ENCODE measurements at regions not wholly inside any gene's neighbourhood (a gene's known extent, or its start where the extent isn't known, plus 50 kb on each side); places are given as distances from the start of the nearest gene placed in this dataset.
A peak's percentile ranks its signal among the peaks of the same experiment; 100 is the strongest.
"Not testable (repeated sequence)": the region's sequence is repeated elsewhere in the genome, so short reads cannot be mapped to it uniquely, and the experiment has no call there.

DNA sequence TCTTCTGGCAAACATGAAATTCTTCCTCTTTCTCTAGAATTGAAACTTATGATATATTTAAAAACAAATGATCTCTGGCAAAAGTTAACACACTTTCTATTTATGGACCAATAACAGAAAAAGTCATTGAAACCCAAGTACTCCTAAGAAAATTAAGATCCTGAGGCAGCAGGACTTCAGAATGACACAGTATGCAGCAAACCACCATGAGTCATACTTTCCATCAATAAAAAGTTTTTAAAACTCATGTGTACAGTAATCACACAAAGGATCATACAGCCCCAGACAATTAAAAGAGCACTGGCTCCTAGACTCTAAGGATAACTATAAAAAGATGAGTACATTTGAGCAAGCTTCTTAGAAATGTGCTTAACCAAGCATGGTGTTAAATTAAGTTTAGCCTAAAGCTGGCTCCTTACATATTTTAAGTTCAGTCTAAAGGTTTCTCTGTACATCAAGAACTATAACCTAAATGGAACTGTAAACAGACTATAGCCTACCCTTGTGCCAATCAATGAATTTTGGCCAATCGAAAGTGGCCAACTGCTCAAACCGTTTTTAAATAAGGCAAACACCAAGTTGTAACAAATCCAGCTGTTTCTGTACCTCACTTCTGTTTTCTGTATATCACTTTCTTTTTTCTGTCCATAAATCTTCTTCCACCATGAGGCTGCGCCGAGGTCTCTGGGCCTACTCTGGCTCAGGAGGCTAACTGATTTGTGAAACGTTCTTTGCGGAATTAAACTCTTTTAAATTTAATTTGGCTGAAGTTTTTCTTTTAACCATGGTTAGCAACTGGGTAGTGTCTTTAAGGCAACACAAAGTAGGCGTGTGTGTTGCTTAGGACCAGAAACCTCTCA lies 232.1 kb upstream of the PIK3R1 start:
- no peaks in the 10 kb centered on the region for H3K36me3 Mint-ChIP-seq (ENCODE audit: low read depth)
- peak overlapping the region in 2 of 3 experiments; percentile 8 for H3K27ac Mint-ChIP-seq
- H3K27me3 Mint-ChIP-seq (ENCODE audit: low read depth), result peaks cover 3% of the 10 kb centered on the region
- H3K9me3 Mint-ChIP-seq, result no peaks in the 10 kb centered on the region
- peaks cover 7% of the 10 kb centered on the region for H3K4me1 Mint-ChIP-seq
- TF ChIP-seq, protein P1, sequence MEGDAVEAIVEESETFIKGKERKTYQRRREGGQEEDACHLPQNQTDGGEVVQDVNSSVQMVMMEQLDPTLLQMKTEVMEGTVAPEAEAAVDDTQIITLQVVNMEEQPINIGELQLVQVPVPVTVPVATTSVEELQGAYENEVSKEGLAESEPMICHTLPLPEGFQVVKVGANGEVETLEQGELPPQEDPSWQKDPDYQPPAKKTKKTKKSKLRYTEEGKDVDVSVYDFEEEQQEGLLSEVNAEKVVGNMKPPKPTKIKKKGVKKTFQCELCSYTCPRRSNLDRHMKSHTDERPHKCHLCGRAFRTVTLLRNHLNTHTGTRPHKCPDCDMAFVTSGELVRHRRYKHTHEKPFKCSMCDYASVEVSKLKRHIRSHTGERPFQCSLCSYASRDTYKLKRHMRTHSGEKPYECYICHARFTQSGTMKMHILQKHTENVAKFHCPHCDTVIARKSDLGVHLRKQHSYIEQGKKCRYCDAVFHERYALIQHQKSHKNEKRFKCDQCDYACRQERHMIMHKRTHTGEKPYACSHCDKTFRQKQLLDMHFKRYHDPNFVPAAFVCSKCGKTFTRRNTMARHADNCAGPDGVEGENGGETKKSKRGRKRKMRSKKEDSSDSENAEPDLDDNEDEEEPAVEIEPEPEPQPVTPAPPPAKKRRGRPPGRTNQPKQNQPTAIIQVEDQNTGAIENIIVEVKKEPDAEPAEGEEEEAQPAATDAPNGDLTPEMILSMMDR (IDR thresholded peaks at IDR 0.05; ENCODE audit: unreplicated experiment in 3 of 3), result no peak
- no peak overlapping the region for H3K4me3 Mint-ChIP-seq

DNA sequence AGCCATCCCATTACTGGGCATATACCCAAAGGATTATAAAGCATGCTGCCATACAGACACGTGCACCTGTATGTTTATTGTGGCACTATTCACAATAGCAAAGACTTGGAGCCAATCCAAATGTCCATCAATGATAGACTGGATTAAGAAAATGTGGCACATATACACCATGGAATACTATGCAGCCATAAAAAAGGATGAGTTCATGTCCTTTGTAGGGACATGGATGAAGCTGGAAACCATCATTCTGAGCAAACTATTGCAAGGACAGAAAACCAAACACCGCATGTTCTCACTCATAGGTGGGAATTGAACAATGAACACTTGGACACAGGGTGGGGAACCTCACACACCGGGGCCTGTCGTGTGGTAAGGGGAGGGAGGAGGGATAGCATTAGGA lies 233.4 kb upstream of the PIK3R1 start:
- not testable (repeated sequence) for H3K27me3 Mint-ChIP-seq (ENCODE audit: low read depth); H3K4me3 Mint-ChIP-seq
- peaks cover 14% of the 10 kb centered on the region for H3K4me1 Mint-ChIP-seq

DNA sequence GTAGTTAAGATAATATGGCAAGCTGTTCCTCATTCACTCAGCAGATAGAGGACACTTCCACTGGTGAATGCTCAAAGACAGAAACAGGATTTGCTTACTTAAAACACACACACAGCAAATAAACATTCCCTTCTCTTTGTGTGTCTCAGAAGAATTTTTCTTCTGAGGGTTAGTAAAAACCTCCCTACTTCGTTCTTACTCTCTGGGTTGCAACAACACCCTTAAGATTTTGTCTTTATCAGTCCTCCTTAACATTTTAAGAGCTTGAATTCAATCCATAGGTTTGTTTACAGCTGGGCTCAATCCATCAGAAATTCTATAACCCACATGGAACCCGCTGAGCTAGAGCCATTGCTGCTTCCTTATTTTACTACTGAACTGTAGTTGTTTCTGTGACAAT lies 237.4 kb upstream of the PIK3R1 start:
- Mint-ChIP-seq H3K27me3 (ENCODE audit: low read depth) (no peaks in the 10 kb centered on the region), H3K4me3 (no peak overlapping the region), H3K4me1 (peaks cover 11% of the 10 kb centered on the region), H3K36me3 (ENCODE audit: low read depth) (no peaks in the 10 kb centered on the region), H3K9me3 (no peaks in the 10 kb centered on the region), H3K27ac (no peak overlapping the region)
- TF ChIP-seq, protein P1 (IDR thresholded peaks at IDR 0.05; ENCODE audit: unreplicated experiment in 3 of 3), result no peak

More for the DNA sequence above, 233.4 kb upstream of the PIK3R1 start:
- H3K27ac Mint-ChIP-seq; H3K36me3 Mint-ChIP-seq (ENCODE audit: low read depth); H3K9me3 Mint-ChIP-seq: not testable (repeated sequence)

DNA sequence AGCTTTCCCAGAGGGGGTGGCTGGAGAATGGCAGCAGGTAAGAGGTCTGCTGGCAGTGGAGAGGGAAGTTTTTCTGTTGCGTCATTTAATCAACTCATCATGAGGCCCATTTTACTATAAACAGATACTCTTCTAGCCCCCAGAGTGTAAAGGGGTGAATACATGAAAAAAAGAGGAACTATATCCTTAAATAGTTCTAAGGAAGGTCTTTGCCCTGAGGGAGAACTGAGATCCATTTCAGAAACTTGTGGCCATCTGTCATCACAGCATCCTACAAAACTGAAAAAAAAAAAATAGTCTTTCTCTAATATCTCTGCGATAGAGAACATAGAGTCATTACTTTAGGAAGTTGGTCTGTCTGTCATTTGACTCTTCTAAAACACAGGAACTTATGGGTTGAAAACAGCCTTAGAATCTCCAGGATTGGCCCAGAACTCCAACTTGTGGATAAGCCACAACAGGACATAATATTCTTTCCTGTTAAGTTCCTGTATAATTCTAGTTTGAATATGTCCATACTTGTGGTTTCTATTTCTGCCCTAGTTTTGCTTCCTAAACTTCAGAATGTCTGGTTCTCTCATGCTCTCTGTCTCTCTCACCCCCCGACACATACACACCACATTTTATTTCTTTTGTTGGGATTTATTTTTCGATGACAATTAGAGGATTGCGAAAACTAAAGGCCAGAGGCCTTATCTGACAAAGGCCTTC lies 238.5 kb upstream of the PIK3R1 start:
- H3K36me3 Mint-ChIP-seq (ENCODE audit: low read depth), result no peaks in the 10 kb centered on the region
- H3K9me3 Mint-ChIP-seq, result no peaks in the 10 kb centered on the region
- no peak overlapping the region for H3K4me3 Mint-ChIP-seq
- H3K4me1 Mint-ChIP-seq, result peaks cover 13% of the 10 kb centered on the region
- no peak overlapping the region for H3K27ac Mint-ChIP-seq
- H3K27me3 Mint-ChIP-seq (ENCODE audit: low read depth), result no peaks in the 10 kb centered on the region
- TF ChIP-seq, protein P1 (IDR thresholded peaks at IDR 0.05; ENCODE audit: unreplicated experiment in 3 of 3), result no peak

DNA sequence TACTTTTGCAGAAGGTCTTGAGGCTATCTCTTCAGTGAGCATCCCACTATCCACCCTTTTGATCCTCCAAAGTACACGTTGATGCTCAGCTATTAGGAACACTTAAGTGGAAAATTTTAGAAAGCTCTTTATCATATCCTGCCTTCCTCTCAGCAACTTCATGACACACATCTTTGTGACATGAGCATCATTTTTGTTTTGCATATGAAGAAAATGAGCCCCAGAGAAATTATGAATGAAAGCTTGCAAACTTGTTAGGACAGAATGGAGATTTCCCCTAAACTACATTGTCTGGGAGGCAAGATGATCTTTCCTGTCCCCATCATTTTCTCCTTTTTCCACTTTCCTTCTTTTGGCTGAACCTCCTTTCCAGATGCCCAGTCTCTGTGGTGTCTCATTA lies 239.4 kb upstream of the PIK3R1 start:
- H3K9me3 Mint-ChIP-seq, result no peaks in the 10 kb centered on the region
- no peak overlapping the region for H3K27ac Mint-ChIP-seq
- H3K36me3 Mint-ChIP-seq (ENCODE audit: low read depth), result no peaks in the 10 kb centered on the region
- TF ChIP-seq, protein P1 (IDR thresholded peaks at IDR 0.05; ENCODE audit: unreplicated experiment in 3 of 3), result no peak
- peaks cover 22% of the 10 kb centered on the region for H3K4me1 Mint-ChIP-seq
- H3K27me3 Mint-ChIP-seq (ENCODE audit: low read depth), result no peaks in the 10 kb centered on the region
- H3K4me3 Mint-ChIP-seq, result no peak overlapping the region

DNA sequence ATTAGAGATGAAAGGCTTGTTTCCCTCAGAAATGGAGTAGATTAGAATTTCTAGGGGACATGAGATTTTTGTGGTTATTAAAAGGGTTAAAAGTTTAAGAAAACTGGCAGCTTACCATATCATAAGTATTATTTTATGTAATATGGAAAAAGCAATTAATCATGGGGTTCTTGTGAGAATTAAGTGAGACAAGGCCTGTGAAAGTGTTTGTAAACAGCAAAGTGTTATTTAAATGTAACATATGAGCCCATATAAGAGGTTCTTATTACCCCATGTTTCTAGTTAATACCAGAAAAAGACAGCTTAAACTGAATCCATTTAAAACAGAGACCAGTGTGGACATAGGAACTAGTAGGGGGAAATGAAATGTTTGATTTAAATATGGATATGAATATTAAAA lies 241.1 kb upstream of the PIK3R1 start:
- TF ChIP-seq, protein P1 (IDR thresholded peaks at IDR 0.05; ENCODE audit: unreplicated experiment in 3 of 3), result no peak
- no peak overlapping the region for H3K27ac Mint-ChIP-seq
- no peaks in the 10 kb centered on the region for H3K9me3 Mint-ChIP-seq
- H3K27me3 Mint-ChIP-seq (ENCODE audit: low read depth), result no peaks in the 10 kb centered on the region
- no peaks in the 10 kb centered on the region for H3K36me3 Mint-ChIP-seq (ENCODE audit: low read depth)
- peaks cover 26% of the 10 kb centered on the region for H3K4me1 Mint-ChIP-seq
- H3K4me3 Mint-ChIP-seq, result no peak overlapping the region

All from nephron (organoid).